Gastrocnemius medialis (tissue), 4 donors: ENCODE measurements at regions not wholly inside any gene's neighbourhood (a gene's known extent, or its start where the extent isn't known, plus 50 kb on each side); places are given as distances from the start of the nearest gene placed in this dataset.

ENCODE experiments used
- ATAC-seq, 2 donors: fragments of 150-250 bp; one replicate each; pipeline ENCODE4 v1.9.1; 2016
- DNase-seq, 2 donors: peaks; one replicate each; pipeline ENCODE4 v3.0.0-alpha.2; 2019
- H3K27ac ChIP-seq, 4 donors: fragments of 200-600 bp; sonication (generic); 1 replicate in 1 of 4; 2 replicates in 3 of 4; pipeline ENCODE4 v1.5.1; 2016 to 2018; ENCODE audit warnings: mild to moderate bottlenecking in 2 of 4, moderate library complexity in 1 of 4
- H3K27me3 ChIP-seq, 3 donors: fragments of 200-600 bp; sonication (generic) in 2 of 3; 1 replicate in 1 of 3; 2 replicates in 2 of 3; pipeline versions ENCODE4 v1.5.1 to v1.6.0; 2016 to 2019; ENCODE audit warnings: mild to moderate bottlenecking in 1 of 3, moderate library complexity in 1 of 3
- H3K36me3 ChIP-seq, 2 donors: fragments of 200-600 bp; sonication (generic) in 1 of 2; one replicate each; pipeline ENCODE4 v1.5.1; 2017 to 2018
- H3K4me1 ChIP-seq, 2 donors: fragments of 200-600 bp; sonication (generic) in 1 of 2; one replicate each; pipeline ENCODE4 v1.5.1; 2016 to 2017; ENCODE audit warnings: mild to moderate bottlenecking in 2 of 2
- H3K4me3 ChIP-seq, 4 donors: fragments of 200-600 bp; sonication (generic) in 3 of 4; 1 replicate in 1 of 4; 2 replicates in 3 of 4; pipeline ENCODE4 v1.5.1; 2016 to 2019; ENCODE audit warnings: mild to moderate bottlenecking in 2 of 4
- H3K9me3 ChIP-seq, 3 donors: fragments of 200-600 bp; sonication (generic) in 2 of 3; 1 replicate in 1 of 3; 2 replicates in 2 of 3; pipeline ENCODE4 v1.5.1; 2016 to 2019
- POLR2A ChIP-seq, 2 donors: fragments of 450-650 bp; IDR thresholded peaks; one replicate each; pipeline ENCODE4 v1.6.1; 2017; ENCODE audit warnings: antibody characterized with exemption in 2 of 2, mild to moderate bottlenecking in 2 of 2, moderate library complexity in 2 of 2
- in situ Hi-C, 4 donors: fragments of 200-750 bp; cut with MboI; loops; one replicate each; pipeline versions ENCODE4 v1.15.0 to v1.8.0; 2017; ENCODE audit warnings: low sequenced_read_pairs in 4 of 4
- intact Hi-C: fragments of 100-400 bp; cut with DNase I; formaldehyde crosslinking; loops from one replicate; pipeline ENCODE4 v1.15.1; 2023; ENCODE audit warnings: low total_unique reads
- TF ChIP-seq, protein P1 (sequence below), 5 experiments: fragments of 450-650 bp in 3 of 5; fragments of 200-600 bp in 2 of 5; sonication (generic) in 2 of 5; IDR thresholded peaks in 4 of 5; conservative IDR thresholded peaks in 1 of 5; 1 replicate in 4 of 5; 2 replicates in 1 of 5; pipeline ENCODE4 v1.5.1; 2016 to 2019; ENCODE audit warnings: antibody characterized with exemption in 5 of 5, mild to moderate bottlenecking in 3 of 5, moderate library complexity in 3 of 5

DNA sequence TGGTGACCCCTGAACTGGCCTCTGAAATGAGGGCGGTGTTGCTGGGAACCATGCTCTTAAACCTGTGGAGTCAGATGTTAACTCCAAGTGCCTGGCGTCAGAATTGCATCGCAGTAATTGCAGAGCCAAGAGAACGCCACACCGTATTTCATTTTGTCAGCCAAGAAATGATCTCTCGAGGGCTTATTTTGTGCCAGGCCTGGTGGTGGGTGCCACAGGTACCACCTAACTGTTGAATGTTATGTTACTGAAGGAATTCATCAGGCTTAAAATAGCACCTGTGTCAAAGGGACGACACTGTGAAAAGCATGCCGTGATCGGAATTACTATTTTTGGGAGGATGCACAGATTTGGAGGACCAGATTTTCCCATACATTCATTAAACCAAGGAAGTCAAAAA lies 51.9 kb upstream of the BAIAP2L1 start:
- Histone ChIP-seq H3K27me3 (no peaks in the 10 kb centered on the region), H3K9me3 (no peaks in the 10 kb centered on the region), H3K4me1 (no peaks in the 10 kb centered on the region), H3K36me3 (no peaks in the 10 kb centered on the region), H3K27ac (no peak overlapping the region), H3K4me3 (no peak overlapping the region)
- no peak for DNase-seq
- in situ Hi-C loops: no loop called here
- TF ChIP-seq, protein P1, sequence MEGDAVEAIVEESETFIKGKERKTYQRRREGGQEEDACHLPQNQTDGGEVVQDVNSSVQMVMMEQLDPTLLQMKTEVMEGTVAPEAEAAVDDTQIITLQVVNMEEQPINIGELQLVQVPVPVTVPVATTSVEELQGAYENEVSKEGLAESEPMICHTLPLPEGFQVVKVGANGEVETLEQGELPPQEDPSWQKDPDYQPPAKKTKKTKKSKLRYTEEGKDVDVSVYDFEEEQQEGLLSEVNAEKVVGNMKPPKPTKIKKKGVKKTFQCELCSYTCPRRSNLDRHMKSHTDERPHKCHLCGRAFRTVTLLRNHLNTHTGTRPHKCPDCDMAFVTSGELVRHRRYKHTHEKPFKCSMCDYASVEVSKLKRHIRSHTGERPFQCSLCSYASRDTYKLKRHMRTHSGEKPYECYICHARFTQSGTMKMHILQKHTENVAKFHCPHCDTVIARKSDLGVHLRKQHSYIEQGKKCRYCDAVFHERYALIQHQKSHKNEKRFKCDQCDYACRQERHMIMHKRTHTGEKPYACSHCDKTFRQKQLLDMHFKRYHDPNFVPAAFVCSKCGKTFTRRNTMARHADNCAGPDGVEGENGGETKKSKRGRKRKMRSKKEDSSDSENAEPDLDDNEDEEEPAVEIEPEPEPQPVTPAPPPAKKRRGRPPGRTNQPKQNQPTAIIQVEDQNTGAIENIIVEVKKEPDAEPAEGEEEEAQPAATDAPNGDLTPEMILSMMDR (IDR thresholded peaks at IDR 0.05 in 4 of 5, conservative IDR thresholded peaks at IDR 0.05 in 1 of 5): no peak
- TF ChIP-seq POLR2A (IDR thresholded peaks at IDR 0.05): no peak
- intact Hi-C loops: no loop called here
- ATAC-seq: no peak
